SK-N-SH treated with all-trans-retinoic acid at 6 μM for 48 hours (cell line): ENCODE measurements at regions not wholly inside any gene's neighbourhood (a gene's known extent, or its start where the extent isn't known, plus 50 kb on each side); places are given as distances from the start of the nearest gene placed in this dataset.

Experiments
- ARNTL ChIP-seq: fragments of 450-650 bp; formaldehyde crosslinking; IDR thresholded peaks from 2 replicates; pipeline ENCODE4 v1.5.0; 2020; ENCODE audit warnings: low read depth, mild to moderate bottlenecking, moderate library complexity, borderline replicate concordance
- POU6F1 ChIP-seq: fragments of 250-450 bp; sonication (Bioruptor Pico); IDR thresholded peaks from 2 replicates; pipeline ENCODE4 v1.8.0; 2021; ENCODE audit warnings: low read depth, mild to moderate bottlenecking, moderate library complexity, borderline replicate concordance
- PPARA ChIP-seq: fragments of 250-450 bp; sonication (Bioruptor Pico); IDR thresholded peaks from 2 replicates; pipeline ENCODE4 v1.5.0; 2020; ENCODE audit warnings: mild to moderate bottlenecking, borderline replicate concordance
- ZFP30 ChIP-seq: fragments of 450-650 bp; formaldehyde crosslinking; IDR thresholded peaks from 2 replicates; pipeline ENCODE4 v1.5.0; 2022; ENCODE audit warnings: mild to moderate bottlenecking, moderate library complexity
- ZNF8 ChIP-seq: fragments of 450-650 bp; formaldehyde crosslinking; IDR thresholded peaks from 2 replicates; pipeline ENCODE4 v1.5.0; 2020; ENCODE audit warnings: mild to moderate bottlenecking, moderate library complexity

- TF ChIP-seq PPARA (CRISPR knock-in tag): no peak
- TF ChIP-seq ZFP30 (CRISPR knock-in tag): no peak
- no peak for TF ChIP-seq ARNTL (CRISPR knock-in tag)
- no peak for TF ChIP-seq POU6F1 (CRISPR knock-in tag)
- TF ChIP-seq ZNF8 (CRISPR knock-in tag): no peak
Measured at GRCh38 chrX:25166145-25166544, 150.4 kb upstream of the ARX start.
